GM12878 (cell line): ENCODE measurements at regions not wholly inside any gene's neighbourhood (a gene's known extent, or its start where the extent isn't known, plus 50 kb on each side); places are given as distances from the start of the nearest gene placed in this dataset.

Source experiments
- ATAC-seq: fragments of 200-7000 bp; cut with Tn5 transposase; 3 replicates; pipeline ENCODE4 v1.9.1; 2020; ENCODE audit warnings: mild to moderate bottlenecking, moderate library complexity
- BruUV-seq: library from RNA; stranded (reverse); fragments of 400-500 nt; replicated peaks from 2 replicates; lab custom pipeline; 2021; lab: Mats Ljungman, UMichigan
- CTCF ChIA-PET: fragments of 300-600 bp; sonication (Branson Sonifier 250); formaldehyde crosslinking; extraction: SDS; loops from one replicate; lab custom pipeline; 2021; ENCODE audit warnings: inconsistent platforms; lab: Yijun Ruan, JAX
- POLR2A ChIA-PET: fragments of 350-600 bp; formaldehyde crosslinking; extraction: SDS; loops from one replicate; lab custom pipeline; 2021; ENCODE audit warnings: inconsistent platforms; lab: Charles Lee
- RAD21 ChIA-PET: fragments of 300-600 bp; sonication (Branson Sonifier 250); formaldehyde crosslinking; loops from one replicate; lab custom pipeline; 2023; ENCODE audit warnings: antibody characterized with exemption; ENCODE audit not compliant: unreplicated experiment; lab: Charles Lee
- SMC1A ChIA-PET: fragments of 300-600 bp; sonication (Branson Sonifier 250); formaldehyde crosslinking; loops from one replicate; lab custom pipeline; 2023; ENCODE audit not compliant: unreplicated experiment, uncharacterized antibody; lab: Charles Lee
- DNase-seq: peaks from one replicate; pipeline ENCODE4 v3.0.0-alpha.2; 2011; ENCODE audit warnings: low read depth, low spot score
- FAIRE-seq: peaks from 3 replicates; lab custom pipeline; 2011; peaks lifted over from hg19 to GRCh38; lab: Jason Lieb, UNC
- H2AFZ ChIP-seq: 2 replicates; pipeline ENCODE4 v1.6.0; 2011; ENCODE audit warnings: low read depth, low read length, control low read depth; ENCODE audit not compliant: control insufficient read depth
- H3K27ac ChIP-seq: 2 replicates; pipeline ENCODE4 v1.5.1; 2011; ENCODE audit warnings: control low read depth; ENCODE audit not compliant: control insufficient read depth, insufficient read depth
- H3K27me3 ChIP-seq, 2 experiments: replicated peaks in 1 of 2; 2 replicates each; pipeline versions ENCODE4 v1.6.0 to v1.6.1; 2011; ENCODE audit warnings: low read length in 1 of 2; ENCODE audit not compliant: control insufficient read depth in 2 of 2, insufficient read depth in 2 of 2
- H3K36me3 ChIP-seq, 2 experiments: 2 replicates each; pipeline ENCODE4 v1.5.1; 2011; ENCODE audit warnings: low read length in 1 of 2; ENCODE audit not compliant: control insufficient read depth in 2 of 2, insufficient read depth in 2 of 2
- H3K4me1 ChIP-seq: 2 replicates; pipeline ENCODE4 v1.6.1; 2011; ENCODE audit warnings: mild to moderate bottlenecking, low read length, moderate library complexity, mixed read lengths; ENCODE audit not compliant: control insufficient read depth, insufficient read depth
- H3K4me2 ChIP-seq: 2 replicates; pipeline ENCODE4 v1.6.0; 2011; ENCODE audit warnings: control low read depth; ENCODE audit not compliant: control insufficient read depth, insufficient read depth
- H3K4me3 ChIP-seq: fragments of 200-600 bp; sonication (generic); 2 replicates; pipeline ENCODE4 v1.5.1; 2016
- H3K79me2 ChIP-seq: 2 replicates; pipeline ENCODE4 v1.6.0; 2011; ENCODE audit warnings: low read length; ENCODE audit not compliant: control insufficient read depth, insufficient read depth
- H3K9ac ChIP-seq: 2 replicates; pipeline ENCODE4 v1.8.0; 2011; ENCODE audit warnings: low read length, control low read depth, mixed read lengths; ENCODE audit not compliant: control insufficient read depth, insufficient read depth
- H3K9me3 ChIP-seq: replicated peaks from 3 replicates; pipeline ENCODE4 v1.5.1; 2011; ENCODE audit warnings: mild to moderate bottlenecking, low read length; ENCODE audit not compliant: control insufficient read depth, insufficient read depth
- H4K20me1 ChIP-seq: 2 replicates; pipeline ENCODE4 v1.6.0; 2011; ENCODE audit not compliant: control insufficient read depth, insufficient read depth
- CEBPZ ChIP-seq: fragments of 150-350 bp; IDR thresholded peaks from 2 replicates; pipeline ENCODE4 v1.6.1; 2016; ENCODE audit warnings: low read depth, low read length
- CUX1 ChIP-seq: IDR thresholded peaks from 2 replicates; pipeline ENCODE4 v1.6.1; 2012; ENCODE audit warnings: improper control_type of control experiment, low read depth, low read length; ENCODE audit not compliant: insufficient replicate concordance
- JUNB ChIP-seq: IDR thresholded peaks from 2 replicates; pipeline ENCODE4 v1.6.1; 2016; ENCODE audit warnings: antibody characterized with exemption, mild to moderate bottlenecking
- WGBS: methylation state at CpG from one replicate; pipeline ENCODE4 v1.1.6; 2016; ENCODE audit warnings: low lambda C conversion rate; ENCODE audit not compliant: insufficient replicate concordance, insufficient coverage; ENCODE audit errors: missing lambda C conversion rate; 5-methylcytosine and 5-hydroxymethylcytosine counted together
- in situ Hi-C: fragments of 300-500 bp; cut with MboI; formaldehyde crosslinking; loops from 9 replicates; pipeline ENCODE4 v1.14.3; 2018; ENCODE audit warnings: mixed read lengths
- intact Hi-C: fragments of 100-400 bp; cut with micrococcal nuclease; formaldehyde crosslinking; loops from one replicate; pipeline ENCODE4 v1.14.2; 2022; ENCODE audit not compliant: unreplicated experiment
- TF ChIP-seq, protein P1 (sequence below): fragments of 450-650 bp; formaldehyde crosslinking; IDR thresholded peaks from 2 replicates; pipeline ENCODE4 v1.5.0; 2022; ENCODE audit warnings: mild to moderate bottlenecking, missing genetic modification characterization
- TF ChIP-seq, protein P2 (sequence below): IDR thresholded peaks from 2 replicates; pipeline ENCODE4 v1.6.1; 2011; ENCODE audit warnings: low read depth, low read length, improper control_type of control experiment, borderline replicate concordance
- TF ChIP-seq, protein P3 (sequence below): fragments of 450-650 bp; IDR thresholded peaks from 2 replicates; pipeline ENCODE4 v1.6.1; 2017; ENCODE audit warnings: mild to moderate bottlenecking

DNA sequence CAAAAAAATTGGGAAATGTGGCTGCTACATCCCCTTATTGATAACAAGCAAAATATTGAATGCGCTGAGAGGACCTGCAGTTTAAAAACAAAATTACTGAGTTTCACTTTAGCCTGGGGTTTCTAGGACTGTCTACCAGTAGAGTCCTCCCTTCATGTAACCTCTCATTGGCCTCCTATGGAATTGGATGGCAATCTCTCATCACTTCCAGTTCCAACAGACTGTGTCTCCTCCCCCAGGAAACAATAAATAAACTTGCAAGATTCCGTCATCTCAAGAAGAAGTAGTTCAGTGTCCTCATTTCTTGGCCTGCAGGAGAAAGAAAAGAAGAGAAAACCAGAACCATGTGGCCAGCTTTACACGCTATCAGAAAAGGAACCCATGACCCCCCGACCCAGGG lies 123.8 kb downstream of the TLE3 start (continued):
- no peak for TF ChIP-seq CUX1

DNA sequence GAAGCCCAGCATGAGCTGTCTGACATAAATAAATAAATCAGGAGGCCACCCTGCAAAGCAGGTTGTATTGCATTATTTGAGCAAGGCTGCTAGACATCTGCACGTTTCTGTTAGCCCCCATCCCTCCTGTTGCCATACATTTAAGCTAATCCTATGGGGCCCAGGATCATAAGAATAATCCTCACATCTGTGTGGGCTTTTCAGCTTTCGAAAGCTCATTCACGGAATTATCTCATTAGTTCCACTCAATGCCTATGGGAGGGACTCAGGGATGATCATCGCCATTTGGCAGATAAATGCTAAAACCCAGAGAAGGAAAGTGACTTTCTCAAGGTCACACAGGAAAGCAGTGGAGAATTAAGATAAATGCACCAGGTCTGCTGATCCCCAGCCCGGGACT lies 123.4 kb downstream of the TLE3 start:
- Histone ChIP-seq H4K20me1 (no peaks in the 10 kb centered on the region; the same call in 1 of the 2 replicates), H2AFZ (no peak overlapping the region), H3K27ac (no peak overlapping the region), H3K4me1 (peaks cover 9% of the 10 kb centered on the region), H3K79me2 (no peaks in the 10 kb centered on the region), H3K4me2 (no peak overlapping the region), H3K27me3 (no peaks in the 10 kb centered on the region; a peak in 1 of 4 replicates), H3K4me3 (no peak overlapping the region), H3K36me3 (no peaks in the 10 kb centered on the region), H3K9ac (no peak overlapping the region), H3K9me3 (no peaks in the 10 kb centered on the region)
- BruUV-seq, result no TSS peak
- ATAC-seq (no peak), DNase-seq (no peak), FAIRE-seq (no peak)
- ChIA-PET CTCF (no interaction called here), RAD21 (no interaction called here), POLR2A (no interaction called here), SMC1A (no interaction called here)
- in situ Hi-C loops, result no loop called here
- intact Hi-C loops, result loop anchor here (10.0 kb wide), 1 partner anchor 400 kb away; no protein-coding TSS in a partner anchor
- WGBS, result 23% methylated on average over 5 of the region's 5 CpGs
- TF ChIP-seq CEBPZ (no peak), JUNB (no peak)
- TF ChIP-seq, protein P1, sequence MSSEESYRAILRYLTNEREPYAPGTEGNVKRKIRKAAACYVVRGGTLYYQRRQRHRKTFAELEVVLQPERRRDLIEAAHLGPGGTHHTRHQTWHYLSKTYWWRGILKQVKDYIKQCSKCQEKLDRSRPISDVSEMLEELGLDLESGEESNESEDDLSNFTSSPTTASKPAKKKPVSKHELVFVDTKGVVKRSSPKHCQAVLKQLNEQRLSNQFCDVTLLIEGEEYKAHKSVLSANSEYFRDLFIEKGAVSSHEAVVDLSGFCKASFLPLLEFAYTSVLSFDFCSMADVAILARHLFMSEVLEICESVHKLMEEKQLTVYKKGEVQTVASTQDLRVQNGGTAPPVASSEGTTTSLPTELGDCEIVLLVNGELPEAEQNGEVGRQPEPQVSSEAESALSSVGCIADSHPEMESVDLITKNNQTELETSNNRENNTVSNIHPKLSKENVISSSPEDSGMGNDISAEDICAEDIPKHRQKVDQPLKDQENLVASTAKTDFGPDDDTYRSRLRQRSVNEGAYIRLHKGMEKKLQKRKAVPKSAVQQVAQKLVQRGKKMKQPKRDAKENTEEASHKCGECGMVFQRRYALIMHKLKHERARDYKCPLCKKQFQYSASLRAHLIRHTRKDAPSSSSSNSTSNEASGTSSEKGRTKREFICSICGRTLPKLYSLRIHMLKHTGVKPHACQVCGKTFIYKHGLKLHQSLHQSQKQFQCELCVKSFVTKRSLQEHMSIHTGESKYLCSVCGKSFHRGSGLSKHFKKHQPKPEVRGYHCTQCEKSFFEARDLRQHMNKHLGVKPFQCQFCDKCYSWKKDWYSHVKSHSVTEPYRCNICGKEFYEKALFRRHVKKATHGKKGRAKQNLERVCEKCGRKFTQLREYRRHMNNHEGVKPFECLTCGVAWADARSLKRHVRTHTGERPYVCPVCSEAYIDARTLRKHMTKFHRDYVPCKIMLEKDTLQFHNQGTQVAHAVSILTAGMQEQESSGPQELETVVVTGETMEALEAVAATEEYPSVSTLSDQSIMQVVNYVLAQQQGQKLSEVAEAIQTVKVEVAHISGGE (CRISPR knock-in tag), result no peak
- TF ChIP-seq, protein P2, sequence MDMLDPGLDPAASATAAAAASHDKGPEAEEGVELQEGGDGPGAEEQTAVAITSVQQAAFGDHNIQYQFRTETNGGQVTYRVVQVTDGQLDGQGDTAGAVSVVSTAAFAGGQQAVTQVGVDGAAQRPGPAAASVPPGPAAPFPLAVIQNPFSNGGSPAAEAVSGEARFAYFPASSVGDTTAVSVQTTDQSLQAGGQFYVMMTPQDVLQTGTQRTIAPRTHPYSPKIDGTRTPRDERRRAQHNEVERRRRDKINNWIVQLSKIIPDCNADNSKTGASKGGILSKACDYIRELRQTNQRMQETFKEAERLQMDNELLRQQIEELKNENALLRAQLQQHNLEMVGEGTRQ, result no peak
- TF ChIP-seq, protein P3, sequence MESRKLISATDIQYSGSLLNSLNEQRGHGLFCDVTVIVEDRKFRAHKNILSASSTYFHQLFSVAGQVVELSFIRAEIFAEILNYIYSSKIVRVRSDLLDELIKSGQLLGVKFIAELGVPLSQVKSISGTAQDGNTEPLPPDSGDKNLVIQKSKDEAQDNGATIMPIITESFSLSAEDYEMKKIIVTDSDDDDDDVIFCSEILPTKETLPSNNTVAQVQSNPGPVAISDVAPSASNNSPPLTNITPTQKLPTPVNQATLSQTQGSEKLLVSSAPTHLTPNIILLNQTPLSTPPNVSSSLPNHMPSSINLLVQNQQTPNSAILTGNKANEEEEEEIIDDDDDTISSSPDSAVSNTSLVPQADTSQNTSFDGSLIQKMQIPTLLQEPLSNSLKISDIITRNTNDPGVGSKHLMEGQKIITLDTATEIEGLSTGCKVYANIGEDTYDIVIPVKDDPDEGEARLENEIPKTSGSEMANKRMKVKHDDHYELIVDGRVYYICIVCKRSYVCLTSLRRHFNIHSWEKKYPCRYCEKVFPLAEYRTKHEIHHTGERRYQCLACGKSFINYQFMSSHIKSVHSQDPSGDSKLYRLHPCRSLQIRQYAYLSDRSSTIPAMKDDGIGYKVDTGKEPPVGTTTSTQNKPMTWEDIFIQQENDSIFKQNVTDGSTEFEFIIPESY, result no peak
